CD4-positive, alpha-beta T cell treated with Interleukin-2 at 100 ng/mL for 4 hours (primary cell): ENCODE measurements at regions not wholly inside any gene's neighbourhood (a gene's known extent, or its start where the extent isn't known, plus 50 kb on each side); places are given as distances from the start of the nearest gene placed in this dataset.
"Not testable (repeated sequence)": the region's sequence is repeated elsewhere in the genome, so short reads cannot be mapped to it uniquely, and the experiment has no call there.

Source experiments
- DNase-seq: peaks from one replicate; pipeline ENCODE4 v3.0.0-alpha.2; 2020; ENCODE audit warnings: low spot score

DNA sequence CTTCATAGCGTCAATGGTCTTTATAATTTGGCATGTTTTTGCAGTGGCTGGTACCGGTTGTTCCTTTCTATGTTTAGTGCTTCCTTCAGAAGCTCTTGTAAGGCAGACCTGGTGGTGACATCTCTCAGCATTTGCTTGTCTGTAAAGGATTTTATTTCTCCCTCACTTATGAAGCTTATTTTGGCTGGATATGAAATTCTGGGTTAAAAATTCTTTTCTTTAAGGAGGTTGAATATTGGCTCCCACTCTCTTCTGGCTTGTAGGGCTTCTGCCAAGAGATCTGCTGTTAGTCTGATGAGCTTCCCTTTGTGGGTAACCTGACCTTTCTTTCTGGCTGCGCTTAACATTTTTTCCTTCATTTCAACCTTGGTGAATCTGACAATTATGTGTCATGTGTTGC is 250.0 kb upstream of the CTNNB1 start:
- DNase-seq, result not testable (repeated sequence)

DNA sequence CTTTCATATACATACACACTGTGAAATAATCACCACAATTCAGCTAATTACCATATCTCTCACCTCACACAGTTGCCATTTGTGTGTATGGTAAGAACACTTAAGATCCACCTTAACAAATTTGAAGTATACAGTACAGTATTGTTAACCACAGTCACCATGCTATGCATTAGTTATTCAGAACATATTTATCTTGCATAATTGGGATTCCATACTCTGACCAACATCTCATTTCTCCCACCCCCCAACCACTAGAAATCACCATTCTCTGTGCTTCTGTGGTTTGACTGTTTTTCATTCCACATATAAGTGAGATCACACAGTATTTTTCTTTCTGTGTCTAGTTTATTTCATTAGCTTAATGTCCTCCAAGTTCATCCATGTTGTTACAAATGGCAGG is 247.7 kb upstream of the CTNNB1 start:
- DNase-seq, result no peak

DNA sequence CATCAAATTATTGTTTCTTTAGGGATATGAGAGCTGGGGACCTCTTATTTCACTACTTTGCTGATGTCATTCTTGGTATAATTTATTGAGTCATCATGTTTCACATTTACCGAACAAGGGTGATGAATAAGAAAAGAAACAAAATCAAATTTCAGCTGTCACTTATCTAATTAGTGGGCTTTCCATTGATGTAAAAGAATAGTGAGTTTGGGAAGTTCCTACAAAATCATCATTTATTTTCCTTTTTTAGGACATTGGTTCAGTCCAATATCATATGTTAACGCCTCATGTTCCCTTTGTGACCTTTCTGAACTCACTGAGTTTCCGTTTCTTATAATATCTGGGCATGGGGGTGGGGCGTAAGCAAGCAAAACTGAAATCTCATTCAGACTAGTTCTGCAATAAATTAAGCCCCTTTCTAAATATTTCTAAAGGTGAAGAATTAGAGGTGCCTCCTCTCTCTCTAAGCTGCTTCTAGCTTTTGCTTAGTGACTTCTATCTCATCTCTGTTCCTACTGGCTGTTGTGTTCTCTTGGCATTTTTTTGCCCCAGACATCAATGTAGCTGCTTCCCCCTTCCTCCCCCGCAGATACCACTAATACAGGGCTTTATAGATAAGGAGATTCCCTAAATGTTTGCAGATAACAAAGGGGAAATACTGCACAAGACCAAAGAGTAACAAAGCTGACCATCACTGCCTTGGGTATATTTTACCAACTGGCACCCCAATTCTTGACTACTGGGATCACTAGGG is 238.0 kb upstream of the CTNNB1 start:
- DNase-seq, result no peak

DNA sequence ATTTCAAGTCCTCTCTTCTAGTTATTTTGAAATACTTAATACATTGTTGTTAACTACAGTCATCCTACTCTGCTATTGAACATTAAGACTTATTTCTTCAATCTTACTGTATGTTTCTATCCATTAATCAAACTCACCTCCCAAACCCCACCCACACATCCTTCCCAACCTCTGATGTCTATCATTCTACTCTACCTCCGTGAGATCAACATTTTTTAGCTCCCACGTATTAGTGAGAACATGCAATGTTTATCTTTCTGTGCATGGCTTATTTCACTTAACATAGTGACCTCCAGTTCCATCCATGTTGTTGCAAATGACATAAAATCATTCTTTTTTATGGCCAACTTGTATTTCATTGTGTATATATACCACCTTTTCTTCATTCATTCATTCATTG is 236.6 kb upstream of the CTNNB1 start:
- no peak for DNase-seq

- DNase-seq, result no peak
Observed at GRCh38 chr3:40968666-40969065, 230.6 kb upstream of the CTNNB1 start.

- no peak for DNase-seq
Observed at GRCh38 chr3:40969341-40969740, 230.0 kb upstream of the CTNNB1 start.

GRCh38 chr3:40969756-40970466 is 229.4 kb upstream of the CTNNB1 start:
- DNase-seq, result no peak

DNA sequence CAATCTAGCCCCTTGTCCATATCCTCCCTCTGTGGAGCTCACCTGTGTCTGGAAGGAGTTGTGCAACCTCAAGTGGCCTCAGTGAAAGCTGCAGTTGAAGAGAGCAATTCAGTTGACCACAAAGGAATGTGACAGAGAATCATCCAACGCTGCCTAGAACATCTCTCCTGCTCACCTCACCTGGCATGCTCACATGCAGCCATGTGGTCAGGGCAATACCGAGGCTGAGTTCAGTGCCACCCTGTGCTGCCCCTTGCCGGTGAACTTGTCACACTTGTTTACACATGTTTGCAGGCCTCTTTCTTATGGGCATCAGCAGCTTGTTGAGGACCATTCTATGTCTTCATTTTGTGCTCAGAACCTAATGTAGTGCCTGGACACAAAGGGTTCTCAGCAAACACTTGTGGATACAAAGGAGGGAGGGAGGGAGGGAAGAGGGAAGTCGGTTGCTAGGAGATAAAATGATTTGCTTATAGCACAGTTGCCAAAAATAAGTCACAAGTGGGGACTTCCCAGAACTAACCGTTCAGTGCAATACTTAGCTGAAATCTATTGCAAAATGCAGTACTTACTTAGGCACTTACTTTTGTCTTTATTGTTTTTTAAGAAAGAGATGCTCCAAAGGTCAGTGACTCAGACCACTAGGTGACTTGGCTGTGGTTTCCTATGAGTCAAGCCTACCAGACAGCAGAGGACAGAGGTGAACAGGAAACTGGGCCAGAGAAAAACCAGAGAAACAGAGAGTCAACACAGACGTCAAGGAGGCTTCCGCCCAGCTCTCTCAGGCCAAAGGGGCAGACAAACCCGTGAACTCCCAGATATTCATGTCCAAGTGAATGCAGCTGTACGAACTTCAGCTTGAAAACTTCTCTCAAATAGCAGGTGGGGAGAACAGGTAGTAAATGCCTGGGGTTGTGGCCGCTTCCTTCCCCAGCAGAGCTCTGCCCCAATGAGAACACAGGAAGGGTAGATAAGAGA is 227.8 kb upstream of the CTNNB1 start:
- DNase-seq, result peak; percentile 16

DNA sequence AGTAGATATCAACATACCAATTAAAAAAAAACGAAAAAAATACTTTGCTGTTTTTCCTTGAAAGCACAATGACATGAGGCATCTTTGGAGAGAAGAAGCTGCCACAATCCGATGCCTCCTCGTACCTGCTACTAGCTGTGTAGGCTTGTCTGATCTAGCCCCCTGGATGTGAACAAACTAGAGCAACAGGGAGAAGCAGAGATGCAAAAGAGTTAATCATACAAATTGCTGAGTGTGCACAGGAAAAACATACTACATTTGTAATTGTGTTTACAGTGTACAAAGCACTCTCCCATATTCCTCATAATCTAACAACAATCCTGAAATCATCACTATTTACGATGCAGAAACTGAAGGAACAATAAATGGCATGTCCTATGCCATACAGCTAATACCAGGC is 227.0 kb upstream of the CTNNB1 start:
- DNase-seq, result no peak

DNA sequence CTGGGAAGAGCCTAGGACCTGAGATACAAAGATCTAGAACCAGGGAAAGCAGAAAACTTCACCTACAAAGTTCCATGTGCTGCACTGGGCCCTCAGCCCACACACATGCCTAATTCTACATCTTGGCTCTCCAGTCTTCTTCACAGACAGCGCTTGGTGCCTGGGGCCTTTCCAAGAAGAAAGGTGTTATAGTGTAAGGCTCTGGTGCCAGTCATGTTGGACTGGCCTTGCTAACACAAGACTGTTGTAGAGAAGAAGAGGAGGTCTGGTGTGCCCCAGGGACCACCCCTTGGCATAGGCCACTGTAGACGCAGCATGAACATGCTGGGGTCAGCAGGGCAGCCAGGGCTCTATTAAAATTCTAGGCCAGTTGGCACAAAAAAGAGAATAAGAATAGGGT is 226.2 kb upstream of the CTNNB1 start:
- DNase-seq, result no peak

GRCh38 chr3:40975711-40976121 is 223.6 kb upstream of the CTNNB1 start:
- no peak for DNase-seq

GRCh38 chr3:40976241-40976640 is 223.1 kb upstream of the CTNNB1 start:
- no peak for DNase-seq

GRCh38 chr3:40978442-40978841 is 220.9 kb upstream of the CTNNB1 start:
- no peak for DNase-seq

DNA sequence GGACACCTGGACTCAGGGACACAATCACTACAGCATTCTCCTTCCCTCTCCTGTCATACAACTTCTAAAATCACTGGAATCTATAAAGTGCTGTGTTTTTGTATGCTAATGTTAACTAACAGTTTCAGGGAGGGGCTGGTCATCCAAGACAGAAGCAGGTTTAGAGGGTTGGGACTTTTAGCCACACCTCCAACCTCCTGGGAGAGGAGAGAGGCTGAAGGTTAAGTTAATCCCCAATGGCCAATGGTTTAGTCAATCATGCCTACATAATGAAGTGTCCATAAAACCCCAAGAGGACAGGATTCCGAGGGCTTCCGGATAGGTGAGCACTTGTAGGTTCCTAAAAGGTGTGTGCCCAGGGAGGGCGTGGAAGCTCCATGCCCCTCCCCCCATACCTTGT is 219.3 kb upstream of the CTNNB1 start:
- no peak for DNase-seq

GRCh38 chr3:40980467-40980866 is 218.8 kb upstream of the CTNNB1 start:
- no peak for DNase-seq

DNA sequence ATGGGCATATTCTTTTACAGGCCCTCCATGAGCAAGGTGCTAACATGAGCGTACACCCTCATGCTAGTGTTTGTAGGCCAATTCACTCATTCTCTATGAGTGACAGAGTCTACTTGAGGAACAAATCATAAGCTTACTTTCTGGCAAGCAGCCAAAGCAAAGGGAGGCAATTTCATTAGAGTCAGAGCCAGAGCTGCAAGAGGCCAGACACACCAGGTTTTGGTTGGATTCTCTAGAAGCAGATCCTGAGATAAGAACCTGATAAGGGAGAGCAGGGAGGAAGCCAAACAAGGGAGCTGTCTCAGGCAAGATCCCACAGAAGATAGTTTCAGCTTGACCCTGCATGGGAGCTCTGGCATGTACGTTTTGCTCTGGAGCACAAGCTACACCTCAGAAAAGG is 214.1 kb upstream of the CTNNB1 start:
- no peak for DNase-seq

- DNase-seq, result no peak
Observed at GRCh38 chr3:40988468-40988867, 210.8 kb upstream of the CTNNB1 start.

DNA sequence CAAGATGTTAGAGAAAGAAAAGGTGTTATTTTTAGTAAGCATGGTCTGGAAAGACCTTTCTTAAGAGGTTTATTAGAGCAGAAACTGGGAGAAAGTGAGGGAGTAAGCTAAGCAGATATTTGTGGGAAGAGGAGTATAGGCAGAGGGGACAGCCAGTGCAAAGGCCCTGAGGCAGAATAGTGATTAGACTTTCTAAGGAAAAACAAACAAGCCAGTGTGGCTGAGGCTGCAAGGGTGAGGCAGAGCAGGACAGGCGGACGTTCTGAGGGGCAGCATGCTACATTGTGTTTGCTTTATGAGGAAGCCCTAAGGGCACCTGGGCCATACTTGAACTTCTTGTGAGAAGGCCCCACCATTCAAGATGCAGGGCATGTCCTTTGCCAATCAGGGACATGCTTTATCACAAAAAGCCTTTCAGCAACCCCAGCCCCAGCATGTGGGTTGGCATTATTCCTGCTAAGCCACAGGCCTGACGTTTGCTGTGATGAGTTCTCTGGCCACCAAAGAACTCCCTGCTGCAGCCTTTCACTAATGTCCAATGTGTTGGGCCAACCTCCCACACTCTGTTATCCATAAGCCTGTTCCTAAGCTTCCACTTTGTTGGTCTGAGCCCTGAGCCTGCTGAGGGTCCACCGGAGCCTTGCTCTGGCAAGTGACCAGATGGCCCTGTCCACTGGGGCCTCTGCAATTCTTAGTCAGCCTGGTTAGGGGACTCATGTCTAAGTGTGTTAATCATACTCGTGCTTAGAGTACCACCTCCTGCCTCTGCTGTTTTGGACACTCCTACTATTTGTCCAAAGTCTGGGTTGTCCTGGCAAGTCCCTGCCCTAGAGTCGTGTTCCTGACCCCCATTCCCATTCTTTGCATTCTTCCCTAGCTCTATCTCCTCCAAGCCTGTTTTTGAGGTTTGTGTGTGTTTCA is 209.9 kb upstream of the CTNNB1 start:
- no peak for DNase-seq

- DNase-seq, result no peak
Observed at GRCh38 chr3:40990062-40990456, 209.2 kb upstream of the CTNNB1 start.

- DNase-seq, result no peak
Observed at GRCh38 chr3:40992023-40992422, 207.3 kb upstream of the CTNNB1 start.

DNA sequence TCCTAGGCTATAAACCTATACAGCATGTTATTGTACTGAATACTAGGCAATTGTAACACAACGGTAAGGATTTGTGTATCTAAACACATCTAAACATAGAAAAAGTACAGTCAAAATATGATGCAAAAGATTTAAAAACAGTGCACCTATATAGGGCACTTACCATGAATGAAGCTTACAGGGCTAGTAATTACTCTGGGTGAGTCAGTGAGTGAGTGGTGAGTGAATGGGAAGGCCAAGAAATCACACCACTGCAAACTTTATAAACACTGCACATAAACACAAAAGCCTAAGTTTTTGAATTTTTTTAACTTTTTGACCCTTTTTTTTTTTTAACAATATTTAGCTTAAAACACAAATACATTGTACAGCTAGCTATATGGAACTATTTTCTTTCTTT is 204.7 kb upstream of the CTNNB1 start:
- DNase-seq, result no peak

- DNase-seq, result no peak
Observed at GRCh38 chr3:40995271-40995670, 204.0 kb upstream of the CTNNB1 start.
